ENCODE measurements at regions not wholly inside any gene's neighbourhood (a gene's known extent, or its start where the extent isn't known, plus 50 kb on each side); places are given as distances from the start of the nearest gene placed in this dataset.
A peak's percentile ranks its signal among the peaks of the same experiment; 100 is the strongest.

GRCh38 chr3:177579419-177579818 is 382.1 kb upstream of the TBL1XR1 start:
- Histone ChIP-seq H3K4ac (ENCODE audit: low read depth, low read length) (no peak overlapping the region), H4K91ac (ENCODE audit: low read depth, low read length) (no peak overlapping the region), H2AFZ (ENCODE audit: insufficient read depth, low read length, poor library complexity) (no peak overlapping the region), H3K23ac (ENCODE audit: low read length) (no peak overlapping the region), H4K12ac (ENCODE audit: low read depth, low read length) (no peak overlapping the region), H3K4me2 (ENCODE audit: low read length) (no peak overlapping the region), H3K27ac (ENCODE audit: low read depth, low read length) (no peak overlapping the region), H3K18ac (ENCODE audit: low read length) (no peak overlapping the region), H3K14ac (ENCODE audit: low read length) (no peak overlapping the region), H3K27me3 (ENCODE audit: insufficient read depth, low read length) (no peaks in the 10 kb centered on the region), H3K79me2 (ENCODE audit: control insufficient read depth, insufficient read depth, low read length, poor library complexity) (no peaks in the 10 kb centered on the region), H3K79me1 (ENCODE audit: low read length) (no peaks in the 10 kb centered on the region), H3K36me3 (ENCODE audit: control insufficient read depth in 1 of 2, insufficient read depth in 2 of 2, low read length in 2 of 2) (no peaks in the 10 kb centered on the region), H4K8ac (ENCODE audit: low read depth, low read length) (no peak overlapping the region), H3K9ac (ENCODE audit: low read length) (no peak overlapping the region), H2BK5ac (ENCODE audit: low read depth, low read length, poor library complexity) (no peak overlapping the region), H3K4me1 (ENCODE audit: control insufficient read depth in 1 of 2, insufficient read depth in 2 of 2, low read length in 2 of 2) (peaks cover 0 to 4% of the 10 kb centered on the region in 2 experiments), H2AK5ac (ENCODE audit: low read length) (no peak overlapping the region), H3K4me3 (ENCODE audit: low read depth, low read length) (no peak overlapping the region), H3K9me3 (ENCODE audit: insufficient read depth, low read depth, low read length) (no peaks in the 10 kb centered on the region), H2BK120ac (ENCODE audit: insufficient read depth, low read length, poor library complexity) (no peak overlapping the region), H2BK12ac (ENCODE audit: low read length) (no peak overlapping the region)
- no peak for DNase-seq
- no CpG with 5 or more reads among the region's 4 CpGs for WGBS (ENCODE audit: extremely low coverage, insufficient coverage, insufficient read length)

DNA sequence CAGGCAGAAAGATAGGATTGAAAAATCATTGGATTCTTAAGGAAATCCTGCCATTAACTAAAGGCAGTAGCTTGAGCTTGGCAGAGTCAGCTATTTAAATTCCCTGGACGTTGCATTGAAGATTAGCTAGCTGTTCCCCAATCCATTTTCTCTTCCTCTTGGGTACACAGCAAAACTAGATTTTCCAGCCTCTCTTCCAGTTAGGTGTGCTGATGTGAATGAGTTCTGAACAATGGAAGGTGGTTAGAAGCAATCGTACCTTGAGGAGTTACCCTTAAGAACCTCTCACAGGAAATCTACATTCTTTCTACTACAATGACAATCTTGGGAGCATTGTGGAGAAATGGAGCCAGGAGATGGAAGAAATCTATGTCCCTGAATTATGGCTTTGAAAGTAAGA is 383.2 kb upstream of the TBL1XR1 start:
- Histone ChIP-seq H3K79me2 (ENCODE audit: control insufficient read depth, insufficient read depth, low read length, poor library complexity) (no peaks in the 10 kb centered on the region), H3K4me2 (ENCODE audit: low read length) (no peak overlapping the region), H3K79me1 (ENCODE audit: low read length) (no peaks in the 10 kb centered on the region), H3K9me3 (ENCODE audit: insufficient read depth, low read depth, low read length) (no peaks in the 10 kb centered on the region), H3K36me3 (ENCODE audit: control insufficient read depth in 1 of 2, insufficient read depth in 2 of 2, low read length in 2 of 2) (no peaks in the 10 kb centered on the region), H3K27ac (ENCODE audit: low read depth, low read length) (no peak overlapping the region), H3K23ac (ENCODE audit: low read length) (no peak overlapping the region), H2BK5ac (ENCODE audit: low read depth, low read length, poor library complexity) (no peak overlapping the region), H4K91ac (ENCODE audit: low read depth, low read length) (no peak overlapping the region), H3K4ac (ENCODE audit: low read depth, low read length) (no peak overlapping the region), H4K12ac (ENCODE audit: low read depth, low read length) (no peak overlapping the region), H3K4me1 (ENCODE audit: control insufficient read depth in 1 of 2, insufficient read depth in 2 of 2, low read length in 2 of 2) (peaks cover 0 to 4% of the 10 kb centered on the region in 2 experiments), H3K14ac (ENCODE audit: low read length) (no peak overlapping the region), H3K9ac (ENCODE audit: low read length) (no peak overlapping the region), H3K27me3 (ENCODE audit: insufficient read depth, low read length) (no peaks in the 10 kb centered on the region), H3K18ac (ENCODE audit: low read length) (no peak overlapping the region), H4K8ac (ENCODE audit: low read depth, low read length) (no peak overlapping the region), H2BK120ac (ENCODE audit: insufficient read depth, low read length, poor library complexity) (no peak overlapping the region), H2BK12ac (ENCODE audit: low read length) (no peak overlapping the region), H3K4me3 (ENCODE audit: low read depth, low read length) (no peak overlapping the region), H2AK5ac (ENCODE audit: low read length) (no peak overlapping the region), H2AFZ (ENCODE audit: insufficient read depth, low read length, poor library complexity) (no peak overlapping the region)
- WGBS (ENCODE audit: extremely low coverage, insufficient coverage, insufficient read length) = no CpG with 5 or more reads among the region's 2 CpGs
- no peak for DNase-seq

DNA sequence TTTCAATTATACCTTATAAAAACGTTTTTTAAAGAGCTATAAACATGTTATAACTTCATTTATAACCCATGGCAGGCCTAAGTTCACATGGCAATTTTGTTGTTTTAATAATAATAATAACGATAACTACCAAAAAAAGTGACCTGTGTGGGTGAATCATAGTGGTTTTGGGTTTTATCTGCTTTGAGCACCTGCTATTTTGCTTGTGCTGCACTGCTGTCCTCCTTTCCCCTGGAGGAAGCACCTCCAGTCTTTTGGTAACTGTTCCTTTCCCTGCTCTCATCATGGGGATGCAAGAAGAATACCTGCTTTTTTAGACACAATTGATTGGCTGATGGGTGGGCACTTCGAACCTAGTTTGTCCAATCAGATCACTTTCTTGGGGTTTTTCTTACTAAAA is 388.0 kb upstream of the TBL1XR1 start:
- Histone ChIP-seq H3K27me3 (ENCODE audit: insufficient read depth, low read length) (no peaks in the 10 kb centered on the region), H4K91ac (ENCODE audit: low read depth, low read length) (no peak overlapping the region), H3K18ac (ENCODE audit: low read length) (no peak overlapping the region), H2BK120ac (ENCODE audit: insufficient read depth, low read length, poor library complexity) (no peak overlapping the region), H2AFZ (ENCODE audit: insufficient read depth, low read length, poor library complexity) (no peak overlapping the region), H3K79me1 (ENCODE audit: low read length) (no peaks in the 10 kb centered on the region), H3K9ac (ENCODE audit: low read length) (no peak overlapping the region), H3K4me2 (ENCODE audit: low read length) (no peak overlapping the region), H3K14ac (ENCODE audit: low read length) (no peak overlapping the region), H3K79me2 (ENCODE audit: control insufficient read depth, insufficient read depth, low read length, poor library complexity) (no peaks in the 10 kb centered on the region), H3K4me1 (ENCODE audit: control insufficient read depth in 1 of 2, insufficient read depth in 2 of 2, low read length in 2 of 2) (peaks cover 0 to 7% of the 10 kb centered on the region in 2 experiments), H3K27ac (ENCODE audit: low read depth, low read length) (no peak overlapping the region), H2BK5ac (ENCODE audit: low read depth, low read length, poor library complexity) (no peak overlapping the region), H2AK5ac (ENCODE audit: low read length) (no peak overlapping the region), H4K12ac (ENCODE audit: low read depth, low read length) (no peak overlapping the region), H3K4ac (ENCODE audit: low read depth, low read length) (no peak overlapping the region), H2BK12ac (ENCODE audit: low read length) (no peak overlapping the region), H3K36me3 (ENCODE audit: control insufficient read depth in 1 of 2, insufficient read depth in 2 of 2, low read length in 2 of 2) (peaks cover 0 to 2% of the 10 kb centered on the region in 2 experiments), H3K23ac (ENCODE audit: low read length) (no peak overlapping the region), H3K4me3 (ENCODE audit: low read depth, low read length) (no peak overlapping the region), H4K8ac (ENCODE audit: low read depth, low read length) (no peak overlapping the region), H3K9me3 (ENCODE audit: insufficient read depth, low read depth, low read length) (no peaks in the 10 kb centered on the region)
- no peak for DNase-seq
- no CpG with 5 or more reads among the region's 3 CpGs for WGBS (ENCODE audit: extremely low coverage, insufficient coverage, insufficient read length)

DNA sequence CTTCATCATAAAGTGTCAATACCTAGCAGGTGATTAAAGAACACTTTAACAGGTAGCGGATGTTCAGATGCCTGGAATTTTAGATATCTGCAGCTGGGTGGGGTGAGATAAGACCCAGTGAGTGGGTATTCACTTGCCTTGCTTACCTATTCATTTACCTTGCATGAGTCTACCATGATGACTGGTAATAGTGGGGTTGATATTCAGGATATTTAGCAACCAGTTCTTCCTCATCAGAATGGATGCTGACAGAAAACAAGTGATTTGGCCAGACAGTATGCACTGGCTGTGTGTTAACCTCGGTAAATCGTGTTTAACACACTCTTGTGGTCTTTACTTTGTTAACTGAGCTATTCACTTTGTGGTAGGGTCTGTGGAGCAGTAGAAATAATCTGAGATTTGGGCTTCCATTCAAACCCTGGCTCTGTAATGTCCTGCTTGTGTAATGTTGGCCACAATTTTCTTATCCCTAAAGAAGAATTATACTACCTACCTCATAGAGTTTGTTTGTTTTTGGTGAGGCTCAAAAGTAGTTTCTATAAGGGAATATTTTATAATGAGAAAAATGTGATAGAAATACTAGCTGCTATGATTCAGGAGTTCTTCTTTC is 391.9 kb upstream of the TBL1XR1 start:
- no peaks in the 10 kb centered on the region for H3K79me2 ChIP-seq (ENCODE audit: control insufficient read depth, insufficient read depth, low read length, poor library complexity)
- peak overlapping the region; percentile 89 for H2BK12ac ChIP-seq (ENCODE audit: low read length)
- no peak overlapping the region for H3K27ac ChIP-seq (ENCODE audit: low read depth, low read length)
- H3K4me3 ChIP-seq (ENCODE audit: low read depth, low read length) = no peak overlapping the region
- H4K12ac ChIP-seq (ENCODE audit: low read depth, low read length) = no peak overlapping the region
- H3K4me1 ChIP-seq (ENCODE audit: control insufficient read depth in 1 of 2, insufficient read depth in 2 of 2, low read length in 2 of 2) = peaks cover 8 to 18% of the 10 kb centered on the region in 2 experiments
- H2BK120ac ChIP-seq (ENCODE audit: insufficient read depth, low read length, poor library complexity) = no peak overlapping the region
- no peak overlapping the region for H3K14ac ChIP-seq (ENCODE audit: low read length)
- no peak overlapping the region for H2AFZ ChIP-seq (ENCODE audit: insufficient read depth, low read length, poor library complexity)
- no peaks in the 10 kb centered on the region for H3K27me3 ChIP-seq (ENCODE audit: insufficient read depth, low read length)
- no peak overlapping the region for H4K91ac ChIP-seq (ENCODE audit: low read depth, low read length)
- no peaks in the 10 kb centered on the region for H3K9me3 ChIP-seq (ENCODE audit: insufficient read depth, low read depth, low read length)
- no peak overlapping the region for H3K18ac ChIP-seq (ENCODE audit: low read length)
- no peak overlapping the region for H3K4ac ChIP-seq (ENCODE audit: low read depth, low read length)
- peaks cover 12% of the 10 kb centered on the region for H3K79me1 ChIP-seq (ENCODE audit: low read length)
- no CpG with 5 or more reads among the region's 3 CpGs for WGBS (ENCODE audit: extremely low coverage, insufficient coverage, insufficient read length)
- no peak for DNase-seq
- no peak overlapping the region for H3K23ac ChIP-seq (ENCODE audit: low read length)
- no peak overlapping the region for H2BK5ac ChIP-seq (ENCODE audit: low read depth, low read length, poor library complexity)
- H2AK5ac ChIP-seq (ENCODE audit: low read length) = peak overlapping the region; percentile 89
- H3K4me2 ChIP-seq (ENCODE audit: low read length) = no peak overlapping the region
- no peak overlapping the region for H3K9ac ChIP-seq (ENCODE audit: low read length)
- peaks cover 0 to 2% of the 10 kb centered on the region in 2 experiments for H3K36me3 ChIP-seq (ENCODE audit: control insufficient read depth in 1 of 2, insufficient read depth in 2 of 2, low read length in 2 of 2)
- H4K8ac ChIP-seq (ENCODE audit: low read depth, low read length) = no peak overlapping the region

All from trophoblast cell (in vitro differentiated cells and primary cell).